ENCODE measurements at regions not wholly inside any gene's neighbourhood (a gene's known extent, or its start where the extent isn't known, plus 50 kb on each side); places are given as distances from the start of the nearest gene placed in this dataset.
A peak's percentile ranks its signal among the peaks of the same experiment; 100 is the strongest.

GRCh38 chr14:62162998-62163589 is 400.9 kb downstream of the SNAPC1 start:
- peak; percentile 69 for DNase-seq

- no peak for DNase-seq
Observed at GRCh38 chr14:62168564-62169155, 406.4 kb downstream of the SNAPC1 start.

- peak; percentile 67 for DNase-seq
Observed at GRCh38 chr14:62179367-62180018, 417.3 kb downstream of the SNAPC1 start.

GRCh38 chr14:62181591-62181990 is 419.4 kb downstream of the SNAPC1 start:
- DNase-seq, result no peak

GRCh38 chr14:62185078-62185477 is 422.9 kb downstream of the SNAPC1 start:
- no peak for DNase-seq

GRCh38 chr14:62187265-62187664 is 425.0 kb downstream of the SNAPC1 start:
- no peak for DNase-seq

- DNase-seq, result no peak
Observed at GRCh38 chr14:62189698-62190097, 427.5 kb downstream of the SNAPC1 start.

- no peak for DNase-seq
Observed at GRCh38 chr14:62206456-62206855, 444.2 kb downstream of the SNAPC1 start.

GRCh38 chr14:62209287-62209899 is 447.2 kb downstream of the SNAPC1 start:
- DNase-seq, result no peak

GRCh38 chr14:62213516-62213915 is 451.3 kb downstream of the SNAPC1 start:
- no peak for DNase-seq

- DNase-seq, result no peak
Observed at GRCh38 chr14:62216121-62216520, 453.9 kb downstream of the SNAPC1 start.

GRCh38 chr14:62234849-62235248 is 472.6 kb downstream of the SNAPC1 start:
- no peak for DNase-seq

- DNase-seq, result no peak
Observed at GRCh38 chr14:62244221-62244620, 482.0 kb downstream of the SNAPC1 start.

GRCh38 chr14:62247266-62247665 is 485.0 kb downstream of the SNAPC1 start:
- DNase-seq, result no peak

- no peak for DNase-seq
Observed at GRCh38 chr14:62251237-62251636, 489.0 kb downstream of the SNAPC1 start.

- DNase-seq, result no peak
Observed at GRCh38 chr14:62253171-62253570, 491.0 kb downstream of the SNAPC1 start.

- no peak for DNase-seq
Observed at GRCh38 chr14:62253911-62254310, 491.7 kb downstream of the SNAPC1 start.

GRCh38 chr14:62269204-62269603 is 507.0 kb downstream of the SNAPC1 start:
- DNase-seq, result peak; percentile 46

GRCh38 chr14:62270236-62270635 is 508.0 kb downstream of the SNAPC1 start:
- DNase-seq, result no peak

GRCh38 chr14:62280366-62280765 is 518.1 kb downstream of the SNAPC1 start:
- DNase-seq, result no peak

- no peak for DNase-seq
Observed at GRCh38 chr14:62283837-62284236, 521.6 kb downstream of the SNAPC1 start.

- no peak for DNase-seq
Observed at GRCh38 chr14:62289471-62289870, 527.3 kb downstream of the SNAPC1 start.

GRCh38 chr14:62301080-62301479 is 538.9 kb downstream of the SNAPC1 start:
- DNase-seq, result no peak

GRCh38 chr14:62301911-62302310 is 539.7 kb downstream of the SNAPC1 start:
- no peak for DNase-seq
